Stimulated activated CD4-positive, alpha-beta T cell treated with anti-CD3 and anti-CD28 coated beads, Interleukin-12 subunit alpha, Interleukin-12 subunit beta, amount 100 ng/mL, for 4 hours (primary cell): ENCODE measurements at regions not wholly inside any gene's neighbourhood (a gene's known extent, or its start where the extent isn't known, plus 50 kb on each side); places are given as distances from the start of the nearest gene placed in this dataset.
"Not testable (repeated sequence)": the region's sequence is repeated elsewhere in the genome, so short reads cannot be mapped to it uniquely, and the experiment has no call there.

ENCODE experiments used
- DNase-seq: peaks from one replicate; pipeline ENCODE4 v3.0.0-alpha.2; 2020

- no peak for DNase-seq
Measured at GRCh38 chr1:56257726-56258125, 321.6 kb downstream of the PLPP3 start.

- DNase-seq, result no peak
Measured at GRCh38 chr1:56256153-56257000, 323.0 kb downstream of the PLPP3 start.

GRCh38 chr1:56255516-56256152, 323.7 kb downstream of the PLPP3 start:
- no peak for DNase-seq

GRCh38 chr1:56254130-56254529, 325.2 kb downstream of the PLPP3 start:
- no peak for DNase-seq

GRCh38 chr1:56250809-56251208, 328.6 kb downstream of the PLPP3 start:
- DNase-seq, result no peak

GRCh38 chr1:56249234-56249633, 330.1 kb downstream of the PLPP3 start:
- no peak for DNase-seq

- DNase-seq, result no peak
Measured at GRCh38 chr1:56248138-56248537, 331.2 kb downstream of the PLPP3 start.

- not testable (repeated sequence) for DNase-seq
Measured at GRCh38 chr1:56246726-56247125, 332.6 kb downstream of the PLPP3 start.

GRCh38 chr1:56240400-56240799, 339.0 kb downstream of the PLPP3 start:
- no peak for DNase-seq

- no peak for DNase-seq
Measured at GRCh38 chr1:56237491-56238064, 341.8 kb downstream of the PLPP3 start.

- DNase-seq, result no peak
Measured at GRCh38 chr1:56236688-56237087, 342.7 kb downstream of the PLPP3 start.

- DNase-seq, result no peak
Measured at GRCh38 chr1:56235909-56236510, 343.4 kb downstream of the PLPP3 start.

- DNase-seq, result no peak
Measured at GRCh38 chr1:56229186-56229585, 350.2 kb downstream of the PLPP3 start.

GRCh38 chr1:56227886-56228285, 351.5 kb downstream of the PLPP3 start:
- no peak for DNase-seq

- DNase-seq, result no peak
Measured at GRCh38 chr1:56227401-56227800, 352.0 kb downstream of the PLPP3 start.

GRCh38 chr1:56225964-56226815, 353.2 kb downstream of the PLPP3 start:
- DNase-seq, result no peak

GRCh38 chr1:56223968-56224367, 355.4 kb downstream of the PLPP3 start:
- DNase-seq, result no peak

- no peak for DNase-seq
Measured at GRCh38 chr1:56222914-56223540, 356.3 kb downstream of the PLPP3 start.

- DNase-seq, result no peak
Measured at GRCh38 chr1:56220021-56220420, 359.3 kb downstream of the PLPP3 start.

- DNase-seq, result no peak
Measured at GRCh38 chr1:56218023-56218422, 361.3 kb downstream of the PLPP3 start.

- DNase-seq, result no peak
Measured at GRCh38 chr1:56216218-56216617, 363.1 kb downstream of the PLPP3 start.

GRCh38 chr1:56215771-56216170, 363.6 kb downstream of the PLPP3 start:
- no peak for DNase-seq
